H9 (cell line): ENCODE measurements at regions not wholly inside any gene's neighbourhood (a gene's known extent, or its start where the extent isn't known, plus 50 kb on each side); places are given as distances from the start of the nearest gene placed in this dataset.
"Not testable (repeated sequence)": the region's sequence is repeated elsewhere in the genome, so short reads cannot be mapped to it uniquely, and the experiment has no call there.

Source experiments
- DNase-seq: peaks from one replicate; pipeline ENCODE4 v3.0.0-alpha.2; 2017
- H2AFZ ChIP-seq: one replicate; pipeline ENCODE4 v1.6.1; 2013; ENCODE audit warnings: mild to moderate bottlenecking, low read length, control low read depth, moderate library complexity
- H2AK5ac ChIP-seq: 2 replicates; pipeline ENCODE4 v1.6.1; 2013; ENCODE audit warnings: low read length, control low read depth, mixed read lengths; ENCODE audit not compliant: insufficient read length
- H2BK120ac ChIP-seq: one replicate; pipeline ENCODE4 v1.6.1; 2013; ENCODE audit warnings: low read depth, mild to moderate bottlenecking, low read length, control low read depth, inconsistent platforms; ENCODE audit not compliant: poor library complexity, severe bottlenecking
- H2BK12ac ChIP-seq: 2 replicates; pipeline ENCODE4 v1.6.1; 2013; ENCODE audit warnings: low read length, control low read depth, mixed read lengths, low read depth; ENCODE audit not compliant: insufficient read length
- H2BK15ac ChIP-seq: 2 replicates; pipeline ENCODE4 v1.6.1; 2013; ENCODE audit warnings: low read depth, low read length, control low read depth
- H2BK20ac ChIP-seq: one replicate; pipeline ENCODE4 v1.6.1; 2013; ENCODE audit warnings: low read depth, mild to moderate bottlenecking, low read length, control low read depth, inconsistent platforms; ENCODE audit not compliant: poor library complexity, severe bottlenecking
- H2BK5ac ChIP-seq: 2 replicates; pipeline ENCODE4 v1.6.1; 2013; ENCODE audit warnings: low read length, control low read depth, mixed read lengths; ENCODE audit not compliant: insufficient read length
- H3K14ac ChIP-seq: 2 replicates; pipeline ENCODE4 v1.6.1; 2013; ENCODE audit warnings: low read length, control low read depth; ENCODE audit not compliant: insufficient read depth
- H3K18ac ChIP-seq: 2 replicates; pipeline ENCODE4 v1.6.1; 2013; ENCODE audit warnings: low read depth, mild to moderate bottlenecking, mixed read lengths, low read length, control low read depth; ENCODE audit not compliant: insufficient read length
- H3K23ac ChIP-seq: 2 replicates; pipeline ENCODE4 v1.6.1; 2013; ENCODE audit warnings: low read length, control low read depth, mixed read lengths, low read depth; ENCODE audit not compliant: insufficient read length
- H3K23me2 ChIP-seq: 2 replicates; pipeline ENCODE4 v1.6.1; 2013; ENCODE audit warnings: low read depth, mild to moderate bottlenecking, mixed read lengths, low read length, control low read depth; ENCODE audit not compliant: insufficient read length, poor library complexity, severe bottlenecking
- H3K27ac ChIP-seq: 2 replicates; pipeline ENCODE4 v1.5.1; 2013; ENCODE audit warnings: low read length, control low read depth, mixed read lengths, low read depth; ENCODE audit not compliant: insufficient read length
- H3K27me3 ChIP-seq: 2 replicates; pipeline ENCODE4 v1.6.1; 2013; ENCODE audit warnings: low read length, control low read depth, inconsistent platforms; ENCODE audit not compliant: insufficient read depth
- H3K4ac ChIP-seq: 2 replicates; pipeline ENCODE4 v1.6.1; 2013; ENCODE audit warnings: low read depth, mild to moderate bottlenecking, control low read depth, inconsistent platforms, low read length, moderate library complexity
- H3K4me1 ChIP-seq: 2 replicates; pipeline ENCODE4 v1.6.1; 2013; ENCODE audit warnings: low read length, control low read depth, inconsistent platforms; ENCODE audit not compliant: insufficient read depth
- H3K4me2 ChIP-seq: 2 replicates; pipeline ENCODE4 v1.6.1; 2013; ENCODE audit warnings: low read length, control low read depth, mixed read lengths; ENCODE audit not compliant: insufficient read length, insufficient read depth
- H3K56ac ChIP-seq: 2 replicates; pipeline ENCODE4 v1.6.1; 2013; ENCODE audit warnings: low read depth, mild to moderate bottlenecking, mixed read lengths, low read length, control low read depth; ENCODE audit not compliant: insufficient read length
- H3K79me1 ChIP-seq: 2 replicates; pipeline ENCODE4 v1.6.1; 2013; ENCODE audit warnings: low read depth, mild to moderate bottlenecking, moderate library complexity, low read length, control low read depth, inconsistent platforms; ENCODE audit not compliant: insufficient read depth, poor library complexity, severe bottlenecking
- H3K79me2 ChIP-seq: 2 replicates; pipeline ENCODE4 v1.6.1; 2013; ENCODE audit warnings: low read length, control low read depth, inconsistent platforms; ENCODE audit not compliant: insufficient read depth
- H3K9ac ChIP-seq: 2 replicates; pipeline ENCODE4 v1.6.1; 2013; ENCODE audit warnings: low read length, control low read depth, mixed read lengths; ENCODE audit not compliant: insufficient read length; ENCODE audit errors: extremely low read depth
- H3K9me3 ChIP-seq: one replicate; pipeline ENCODE4 v1.6.1; 2013; ENCODE audit warnings: low read depth, low read length, inconsistent platforms; ENCODE audit not compliant: control insufficient read depth
- H3T11ph ChIP-seq: one replicate; pipeline ENCODE4 v1.6.1; 2013; ENCODE audit warnings: mild to moderate bottlenecking, low read length, control low read depth, inconsistent platforms
- H4K20me1 ChIP-seq: one replicate; pipeline ENCODE4 v1.6.1; 2013; ENCODE audit not compliant: control insufficient read depth, insufficient read length, insufficient read depth
- H4K5ac ChIP-seq: 2 replicates; pipeline ENCODE4 v1.6.1; 2013; ENCODE audit warnings: low read depth, mild to moderate bottlenecking, mixed read lengths, low read length, control low read depth; ENCODE audit not compliant: insufficient read length
- H4K8ac ChIP-seq: replicated peaks from 2 replicates; pipeline ENCODE4 v1.6.1; 2013; ENCODE audit warnings: low read length, control low read depth, mixed read lengths, low read depth; ENCODE audit not compliant: insufficient read length
- H4K91ac ChIP-seq: 2 replicates; pipeline ENCODE4 v1.6.1; 2013; ENCODE audit warnings: low read depth, mild to moderate bottlenecking, moderate library complexity, mixed read lengths, low read length, control low read depth; ENCODE audit not compliant: insufficient read length
- H3K27ac Mint-ChIP-seq, 3 experiments: 2 replicates in 2 of 3; 3 replicates in 1 of 3; pipeline ENCODE4 v1.8.0; 2020 to 2021; ENCODE audit warnings: mixed read lengths in 3 of 3, mild to moderate bottlenecking in 1 of 3, moderate library complexity in 1 of 3
- H3K27me3 Mint-ChIP-seq: 2 replicates; pipeline ENCODE4 v1.8.0; 2021; ENCODE audit warnings: low read depth, mild to moderate bottlenecking, moderate library complexity, mixed read lengths
- H3K36me3 Mint-ChIP-seq, 3 experiments: 2 replicates in 2 of 3; 3 replicates in 1 of 3; pipeline ENCODE4 v1.8.0; 2020 to 2021; ENCODE audit warnings: low read depth in 3 of 3, mixed read lengths in 3 of 3; ENCODE audit not compliant: insufficient read depth in 1 of 3
- H3K4me1 Mint-ChIP-seq, 2 experiments: 2 replicates each; pipeline ENCODE4 v1.8.0; 2020; ENCODE audit warnings: mixed read lengths in 2 of 2
- H3K4me3 Mint-ChIP-seq, 2 experiments: 2 replicates in 1 of 2; 3 replicates in 1 of 2; pipeline ENCODE4 v1.8.0; 2020 to 2021; ENCODE audit warnings: mild to moderate bottlenecking in 2 of 2, mixed read lengths in 2 of 2, moderate library complexity in 1 of 2
- H3K9me3 Mint-ChIP-seq, 2 experiments: 2 replicates in 1 of 2; 3 replicates in 1 of 2; pipeline ENCODE4 v1.8.0; 2020; ENCODE audit warnings: mild to moderate bottlenecking in 2 of 2, mixed read lengths in 2 of 2, moderate library complexity in 1 of 2
- CTCF ChIP-seq: fragments of 200-600 bp; sonication (generic); conservative IDR thresholded peaks from 3 replicates; pipeline ENCODE4 v1.8.0; 2021; ENCODE audit warnings: antibody characterized with exemption, mild to moderate bottlenecking
- WGBS: extraction: QIAGEN DNeasy Blood & Tissue Kit; methylation state at CpG from one replicate; pipeline ENCODE4 v1.1.7; 2013; ENCODE audit warnings: missing lambda C conversion rate, low lambda C conversion rate, mixed read lengths; ENCODE audit not compliant: insufficient read length; ENCODE audit errors: extremely low coverage; 5-methylcytosine and 5-hydroxymethylcytosine counted together

- Histone ChIP-seq H2BK15ac (no peak overlapping the region), H3K14ac (no peak overlapping the region), H4K91ac (no peak overlapping the region), H3T11ph (no peak overlapping the region), H3K79me2 (no peaks in the 10 kb centered on the region), H4K20me1 (no peaks in the 10 kb centered on the region), H4K8ac (no peak overlapping the region), H3K23me2 (no peaks in the 10 kb centered on the region), H3K4me1 (no peaks in the 10 kb centered on the region), H3K4me2 (no peak overlapping the region), H2BK20ac (no peak overlapping the region), H3K79me1 (no peaks in the 10 kb centered on the region), H2AFZ (no peak overlapping the region), H4K5ac (no peak overlapping the region), H2BK12ac (no peak overlapping the region), H2BK120ac (no peak overlapping the region), H3K9ac (no peak overlapping the region), H3K23ac (no peak overlapping the region), H3K27ac (no peak overlapping the region), H3K27me3 (no peaks in the 10 kb centered on the region), H3K4ac (no peak overlapping the region), H3K18ac (no peak overlapping the region), H3K56ac (no peak overlapping the region), H3K9me3 (no peaks in the 10 kb centered on the region), H2BK5ac (no peak overlapping the region), H2AK5ac (no peak overlapping the region)
- peaks cover 0 to 6% (median under 1%) of the 10 kb centered on the region in 3 experiments; a peak in 3 of 7 replicates for H3K36me3 Mint-ChIP-seq
- no peaks in the 10 kb centered on the region for H3K27me3 Mint-ChIP-seq
- no peak overlapping the region for H3K27ac Mint-ChIP-seq
- no peaks in the 10 kb centered on the region for H3K9me3 Mint-ChIP-seq
- no peak for TF ChIP-seq CTCF
- WGBS: no CpG with 5 or more reads among the region's 3 CpGs
- no peak for DNase-seq
- no peak overlapping the region for H3K4me3 Mint-ChIP-seq
- H3K4me1 Mint-ChIP-seq: no peaks in the 10 kb centered on the region
Measured at GRCh38 chr11:34783816-34784317, 132.3 kb downstream of the APIP start.

GRCh38 chr11:34781826-34782225 lies 134.4 kb downstream of the APIP start:
- not testable (repeated sequence) for H3K4me2 ChIP-seq, H4K91ac ChIP-seq, H3K14ac ChIP-seq, H4K8ac ChIP-seq, H3K79me2 ChIP-seq, H2BK20ac ChIP-seq, H3T11ph ChIP-seq, H3K4me3 Mint-ChIP-seq, H3K27ac Mint-ChIP-seq, H3K36me3 Mint-ChIP-seq, H4K5ac ChIP-seq, H3K18ac ChIP-seq, H3K9me3 Mint-ChIP-seq, H3K23me2 ChIP-seq, H2AFZ ChIP-seq, H2BK15ac ChIP-seq, H3K9me3 ChIP-seq, H3K56ac ChIP-seq, H3K4me1 ChIP-seq, H3K23ac ChIP-seq, H2BK12ac ChIP-seq, DNase-seq, H4K20me1 ChIP-seq, H3K27me3 Mint-ChIP-seq, H3K4me1 Mint-ChIP-seq, H3K27ac ChIP-seq, H2BK5ac ChIP-seq, H2AK5ac ChIP-seq, H2BK120ac ChIP-seq, H3K9ac ChIP-seq, H3K79me1 ChIP-seq, H3K27me3 ChIP-seq, H3K4ac ChIP-seq
